ENCODE measurements at regions not wholly inside any gene's neighbourhood (a gene's known extent, or its start where the extent isn't known, plus 50 kb on each side); places are given as distances from the start of the nearest gene placed in this dataset.

DNA sequence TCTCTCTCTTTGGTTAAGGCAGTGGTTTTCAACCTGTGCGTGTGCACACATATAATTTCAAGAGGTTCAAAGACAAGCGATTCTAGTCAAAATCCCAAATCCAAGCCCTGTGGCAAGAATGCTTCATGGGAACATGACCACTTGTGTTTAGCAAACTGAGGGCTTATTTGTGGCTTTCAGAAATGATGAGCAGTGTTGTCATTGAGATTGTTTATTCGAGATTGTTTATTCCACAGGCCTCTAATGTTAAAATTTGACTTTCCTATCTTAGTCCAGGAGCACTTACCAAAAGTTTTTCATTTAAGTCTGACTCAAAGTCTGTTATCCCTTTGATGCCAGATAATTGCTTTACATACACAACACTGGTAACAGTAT lies 111.1 kb upstream of the ELL2 start:
- no peak overlapping the region for H3K4me3 ChIP-seq (replicated peaks; ENCODE audit: low read depth, low read length)
- no peak for DNase-seq (ENCODE audit: low read depth)
- TF ChIP-seq, protein P1, sequence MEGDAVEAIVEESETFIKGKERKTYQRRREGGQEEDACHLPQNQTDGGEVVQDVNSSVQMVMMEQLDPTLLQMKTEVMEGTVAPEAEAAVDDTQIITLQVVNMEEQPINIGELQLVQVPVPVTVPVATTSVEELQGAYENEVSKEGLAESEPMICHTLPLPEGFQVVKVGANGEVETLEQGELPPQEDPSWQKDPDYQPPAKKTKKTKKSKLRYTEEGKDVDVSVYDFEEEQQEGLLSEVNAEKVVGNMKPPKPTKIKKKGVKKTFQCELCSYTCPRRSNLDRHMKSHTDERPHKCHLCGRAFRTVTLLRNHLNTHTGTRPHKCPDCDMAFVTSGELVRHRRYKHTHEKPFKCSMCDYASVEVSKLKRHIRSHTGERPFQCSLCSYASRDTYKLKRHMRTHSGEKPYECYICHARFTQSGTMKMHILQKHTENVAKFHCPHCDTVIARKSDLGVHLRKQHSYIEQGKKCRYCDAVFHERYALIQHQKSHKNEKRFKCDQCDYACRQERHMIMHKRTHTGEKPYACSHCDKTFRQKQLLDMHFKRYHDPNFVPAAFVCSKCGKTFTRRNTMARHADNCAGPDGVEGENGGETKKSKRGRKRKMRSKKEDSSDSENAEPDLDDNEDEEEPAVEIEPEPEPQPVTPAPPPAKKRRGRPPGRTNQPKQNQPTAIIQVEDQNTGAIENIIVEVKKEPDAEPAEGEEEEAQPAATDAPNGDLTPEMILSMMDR (IDR thresholded peaks at IDR 0.05; ENCODE audit: low read length, missing control alignments), result no peak

DNA sequence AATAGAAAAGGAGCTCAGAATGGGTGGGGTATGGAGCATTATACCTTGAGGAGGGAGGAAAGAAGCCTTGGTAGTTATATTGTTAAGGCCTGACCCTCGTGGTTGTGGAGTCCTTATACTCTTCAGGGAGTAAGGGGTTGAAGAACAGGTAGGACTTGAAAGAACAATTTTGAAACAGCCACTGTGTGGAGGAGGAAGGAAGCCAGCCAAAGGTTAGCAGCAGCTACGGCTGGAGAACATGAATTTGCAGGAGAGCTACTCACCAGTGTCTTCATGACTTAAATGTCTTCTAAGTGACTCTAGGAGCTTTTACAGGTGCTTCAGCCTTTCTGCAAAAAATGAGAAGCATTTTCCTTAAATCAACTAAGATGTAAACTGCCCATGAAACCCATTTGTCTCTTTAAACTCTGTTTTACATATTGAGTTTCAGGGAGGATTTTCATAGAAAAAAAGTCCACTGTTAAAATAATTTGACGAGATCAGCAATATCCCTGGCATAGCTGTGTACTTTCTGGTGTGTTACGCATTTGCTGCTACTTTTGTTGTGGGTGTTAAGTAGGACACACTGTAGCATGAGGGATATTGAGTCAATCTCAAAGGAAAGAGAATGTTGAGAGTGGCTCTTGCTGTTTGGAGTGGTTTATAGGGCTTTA lies 110.6 kb upstream of the ELL2 start:
- DNase-seq (ENCODE audit: low read depth), result no peak
- H3K4me3 ChIP-seq (replicated peaks; ENCODE audit: low read depth, low read length), result no peak overlapping the region
- TF ChIP-seq, protein P1 (IDR thresholded peaks at IDR 0.05; ENCODE audit: low read length, missing control alignments), result no peak

DNA sequence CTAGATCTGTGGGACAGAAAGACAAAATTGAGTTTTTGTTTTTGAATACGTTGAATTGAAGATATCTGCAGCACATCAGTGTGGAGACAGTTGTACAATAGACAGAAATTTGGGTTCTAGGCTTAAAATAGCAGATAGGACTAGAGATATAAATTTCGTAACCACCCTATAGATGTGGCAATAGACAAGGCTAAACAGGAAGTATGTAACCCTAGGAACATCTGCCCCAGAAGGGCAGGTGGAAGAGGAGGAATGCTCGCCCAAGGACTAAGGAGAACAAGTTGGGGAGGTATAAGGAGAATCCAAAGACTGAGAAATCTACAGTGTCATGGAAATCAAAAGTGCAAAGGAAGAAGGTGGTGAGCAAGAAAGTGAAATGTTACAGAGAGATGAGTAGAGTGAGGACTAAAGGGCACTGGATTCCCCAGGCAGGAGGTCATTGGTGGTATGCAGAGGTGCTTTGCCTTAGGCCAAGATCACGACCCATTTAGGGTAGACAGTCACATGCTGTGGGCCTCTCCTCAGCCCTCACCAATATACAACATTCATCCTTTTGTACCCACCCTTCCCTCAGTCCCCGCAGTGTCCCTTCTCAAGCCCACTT lies 109.1 kb upstream of the ELL2 start:
- H3K4me3 ChIP-seq (replicated peaks; ENCODE audit: low read depth, low read length), result no peak overlapping the region
- no peak for DNase-seq (ENCODE audit: low read depth)
- TF ChIP-seq, protein P1 (IDR thresholded peaks at IDR 0.05; ENCODE audit: low read length, missing control alignments), result no peak

DNA sequence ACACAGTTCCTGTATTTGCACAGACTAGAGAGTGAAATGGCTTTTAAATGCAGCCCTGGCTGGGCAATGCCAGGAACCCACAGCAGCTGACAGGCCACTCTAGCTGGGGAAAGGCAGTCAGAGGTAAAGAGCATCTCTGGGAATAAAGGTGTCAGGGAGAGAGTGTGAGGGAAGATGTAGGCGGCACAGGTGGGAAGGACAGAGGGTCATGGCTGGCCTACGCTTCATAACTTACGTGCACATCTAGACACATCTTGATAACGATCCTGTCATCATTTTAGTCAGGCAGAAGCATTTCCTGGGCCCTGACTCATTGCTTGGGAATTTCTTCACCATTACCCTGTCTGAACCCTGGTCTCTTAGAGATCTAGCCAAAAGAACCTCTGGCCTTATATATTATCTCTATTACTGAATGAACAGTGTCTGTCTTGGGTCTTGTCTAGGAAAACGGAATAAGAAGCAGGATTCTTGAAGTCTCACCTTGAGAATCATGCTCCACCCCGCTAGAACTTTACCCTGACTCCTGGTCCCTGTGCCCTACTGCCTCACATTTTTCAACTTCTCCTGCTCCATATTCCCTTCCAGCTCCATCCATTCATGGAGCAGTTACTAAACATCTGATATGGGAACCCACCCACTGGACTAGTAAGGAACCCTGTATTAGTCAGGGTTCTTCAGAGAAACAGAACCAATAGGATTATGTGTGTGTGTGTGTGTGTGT lies 106.4 kb upstream of the ELL2 start:
- TF ChIP-seq, protein P1 (IDR thresholded peaks at IDR 0.05; ENCODE audit: low read length, missing control alignments), result no peak
- peak; percentile 83 for DNase-seq (ENCODE audit: low read depth)
- H3K4me3 ChIP-seq (replicated peaks; ENCODE audit: low read depth, low read length), result no peak overlapping the region

DNA sequence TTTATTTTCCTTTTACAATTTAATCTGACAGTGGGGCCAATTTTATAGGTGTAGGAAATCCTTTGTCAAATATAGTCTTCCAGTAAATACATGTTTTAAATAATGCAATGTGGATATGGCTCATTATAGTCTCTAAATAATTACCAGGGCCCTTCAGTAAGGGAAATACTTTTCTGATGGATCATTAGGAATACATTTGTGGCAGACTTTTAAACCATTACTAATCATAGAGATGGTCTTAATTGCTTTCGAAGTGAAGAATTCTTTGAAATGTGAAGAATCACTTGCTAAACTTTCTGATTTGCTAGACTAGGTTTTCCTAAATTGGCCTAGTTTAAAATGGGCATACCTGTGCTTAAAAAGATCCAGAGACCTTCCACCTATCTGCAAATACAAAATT lies 105.6 kb upstream of the ELL2 start:
- H3K4me3 ChIP-seq (replicated peaks; ENCODE audit: low read depth, low read length), result no peak overlapping the region
- TF ChIP-seq, protein P1 (IDR thresholded peaks at IDR 0.05; ENCODE audit: low read length, missing control alignments), result no peak
- DNase-seq (ENCODE audit: low read depth), result no peak

DNA sequence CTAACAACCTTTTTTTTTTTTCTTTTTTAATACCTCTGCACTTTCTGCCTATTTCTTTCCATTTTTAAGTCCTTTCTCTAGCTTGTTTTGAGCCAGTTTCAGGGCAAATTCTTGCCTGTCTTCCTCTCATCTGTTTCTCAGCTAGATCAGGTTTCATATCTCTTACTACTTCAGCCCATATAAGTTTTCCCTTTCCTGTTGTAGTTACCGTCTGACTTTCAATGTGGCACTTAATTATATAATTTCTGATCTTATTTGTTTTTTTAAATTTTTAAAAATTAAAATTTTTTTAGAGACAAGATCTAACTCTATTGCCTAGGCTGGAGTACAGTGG lies 104.7 kb upstream of the ELL2 start:
- no peak overlapping the region for H3K4me3 ChIP-seq (replicated peaks; ENCODE audit: low read depth, low read length)
- no peak for DNase-seq (ENCODE audit: low read depth)
- TF ChIP-seq, protein P1 (IDR thresholded peaks at IDR 0.05; ENCODE audit: low read length, missing control alignments), result no peak

Data from fibroblast of pulmonary artery (primary cell).